Pancreas (tissue), 10 donors: ENCODE measurements at regions not wholly inside any gene's neighbourhood (a gene's known extent, or its start where the extent isn't known, plus 50 kb on each side); places are given as distances from the start of the nearest gene placed in this dataset.
"Not testable (repeated sequence)": the region's sequence is repeated elsewhere in the genome, so short reads cannot be mapped to it uniquely, and the experiment has no call there.

Experiments
- ATAC-seq, 4 donors: fragments of 200-7000 bp; cut with Tn5 transposase; one replicate each; pipeline versions ENCODE4 v1.8.0 to v1.9.1; 2020; ENCODE audit warnings: mild to moderate bottlenecking in 4 of 4, moderate library complexity in 4 of 4
- DNase-seq, 6 donors: peaks; one replicate each; pipeline ENCODE4 v3.0.0-alpha.2; 2020
- FAIRE-seq: peaks from 2 replicates; lab custom pipeline; 2012; peaks lifted over from hg19 to GRCh38; lab: Jason Lieb, UNC
- H3K27ac ChIP-seq, 4 donors: fragments of 200-600 bp; sonication (generic); 1 replicate in 3 of 4; 2 replicates in 1 of 4; pipeline versions ENCODE4 v1.5.0 to v1.8.0; 2020
- H3K27me3 ChIP-seq, 4 donors: fragments of 200-600 bp; one replicate each; pipeline ENCODE4 v1.8.0; 2021
- H3K36me3 ChIP-seq, 3 donors: fragments of 200-600 bp; sonication (generic) in 1 of 3; one replicate each; pipeline versions ENCODE4 v1.5.0 to v1.8.0; 2020 to 2021
- H3K4me1 ChIP-seq, 3 donors: fragments of 200-600 bp; one replicate each; pipeline ENCODE4 v1.8.0; 2021
- H3K4me3 ChIP-seq, 4 donors: fragments of 200-600 bp; sonication (generic) in 2 of 4; one replicate each; pipeline versions ENCODE4 v1.5.0 to v1.8.0; 2020 to 2021
- H3K9me3 ChIP-seq, 4 donors: fragments of 200-600 bp; one replicate each; pipeline ENCODE4 v1.8.0; 2021
- WGBS, 2 donors: extraction: QIAGEN DNeasy Blood & Tissue Kit; methylation state at CpG; one replicate each; pipeline ENCODE4 v1.1.7; 2013; 5-methylcytosine and 5-hydroxymethylcytosine counted together
- intact Hi-C, 3 donors: fragments of 100-400 bp; cut with DNase I; formaldehyde crosslinking; loops; one replicate each; pipeline versions ENCODE4 v1.11.1 to v1.14.2; 2022
- TF ChIP-seq, protein P1 (sequence below), 4 donors: fragments of 200-600 bp; sonication (generic) in 3 of 4; IDR thresholded peaks; one replicate each; pipeline versions ENCODE4 v1.5.0 to v1.8.0; 2021; ENCODE audit warnings: antibody characterized with exemption in 4 of 4
- donor health status: healthy with polysubstance abuse.
- donor health status: DM: no; HTN: no; CAD: no; lungs with moderate emphysema.
- donor health status: DM: no; HTN: no; CAD: no.
- donor health status: control.
- donor health status: control.
- donor health status: Bipolar disorder and iron deficiency.
- donor health status: DM: yes; HTN: yes; CAD: no.
- donor health status: DM: no; HTN: no; CAD: no.
- donor health status: DM: no; HTN: no; CAD: no.
- donor health status: DM: yes; HTN: yes; CAD: no.

GRCh38 chr18:21978546-21979170 lies 190.7 kb upstream of the GATA6 start:
- FAIRE-seq (no peak), ATAC-seq (peak; percentile 14 to 84 (median 62)), DNase-seq (no peak)
- 25 to 31% methylated on average over 13 of the region's 13 CpGs for WGBS, 2 donors
- no peaks in the 10 kb centered on the region for H3K9me3 ChIP-seq
- intact Hi-C loops: no loop called here
- no peaks in the 10 kb centered on the region for H3K27me3 ChIP-seq
- H3K27ac ChIP-seq: peak overlapping the region in 1 of 4 donors; percentile 37
- TF ChIP-seq, protein P1, sequence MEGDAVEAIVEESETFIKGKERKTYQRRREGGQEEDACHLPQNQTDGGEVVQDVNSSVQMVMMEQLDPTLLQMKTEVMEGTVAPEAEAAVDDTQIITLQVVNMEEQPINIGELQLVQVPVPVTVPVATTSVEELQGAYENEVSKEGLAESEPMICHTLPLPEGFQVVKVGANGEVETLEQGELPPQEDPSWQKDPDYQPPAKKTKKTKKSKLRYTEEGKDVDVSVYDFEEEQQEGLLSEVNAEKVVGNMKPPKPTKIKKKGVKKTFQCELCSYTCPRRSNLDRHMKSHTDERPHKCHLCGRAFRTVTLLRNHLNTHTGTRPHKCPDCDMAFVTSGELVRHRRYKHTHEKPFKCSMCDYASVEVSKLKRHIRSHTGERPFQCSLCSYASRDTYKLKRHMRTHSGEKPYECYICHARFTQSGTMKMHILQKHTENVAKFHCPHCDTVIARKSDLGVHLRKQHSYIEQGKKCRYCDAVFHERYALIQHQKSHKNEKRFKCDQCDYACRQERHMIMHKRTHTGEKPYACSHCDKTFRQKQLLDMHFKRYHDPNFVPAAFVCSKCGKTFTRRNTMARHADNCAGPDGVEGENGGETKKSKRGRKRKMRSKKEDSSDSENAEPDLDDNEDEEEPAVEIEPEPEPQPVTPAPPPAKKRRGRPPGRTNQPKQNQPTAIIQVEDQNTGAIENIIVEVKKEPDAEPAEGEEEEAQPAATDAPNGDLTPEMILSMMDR (IDR thresholded peaks at IDR 0.05): no peak
- H3K4me1 ChIP-seq: peaks cover 0 to 11% (median 5%) of the 10 kb centered on the region in 3 donors
- no peaks in the 10 kb centered on the region for H3K36me3 ChIP-seq
- no peak overlapping the region for H3K4me3 ChIP-seq

DNA sequence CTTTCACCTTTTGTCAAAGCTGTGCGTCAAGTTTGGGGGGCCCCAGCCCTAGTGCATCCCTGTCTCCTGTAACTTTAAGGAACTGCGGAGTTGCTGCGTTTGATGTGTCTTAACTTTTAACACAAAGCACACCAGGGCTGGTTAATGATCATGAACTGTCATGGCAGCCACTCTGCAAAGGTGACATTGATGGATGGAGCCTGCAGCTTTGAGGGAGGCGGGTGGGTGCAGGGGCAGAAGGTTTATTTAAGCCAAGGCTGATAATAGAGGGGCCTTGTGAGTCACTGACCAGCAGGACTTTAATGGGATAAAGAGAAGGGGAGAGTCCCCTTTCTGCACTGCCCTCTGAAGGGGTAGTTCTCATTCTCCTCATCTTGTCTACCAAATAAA lies 190.2 kb upstream of the GATA6 start:
- Histone ChIP-seq H3K9me3 (no peaks in the 10 kb centered on the region), H3K36me3 (no peaks in the 10 kb centered on the region), H3K4me3 (no peak overlapping the region), H3K27ac (no peak overlapping the region), H3K4me1 (peaks cover 0 to 11% (median 5%) of the 10 kb centered on the region in 3 donors), H3K27me3 (no peaks in the 10 kb centered on the region)
- DNase-seq (no peak), ATAC-seq (peak in 2 of 4 donors; percentile 9 to 26), FAIRE-seq (no peak)
- intact Hi-C loops: no loop called here
- WGBS, 2 donors: 54 to 61% methylated on average over 4 of the region's 4 CpGs
- TF ChIP-seq, protein P1 (IDR thresholded peaks at IDR 0.05): no peak

DNA sequence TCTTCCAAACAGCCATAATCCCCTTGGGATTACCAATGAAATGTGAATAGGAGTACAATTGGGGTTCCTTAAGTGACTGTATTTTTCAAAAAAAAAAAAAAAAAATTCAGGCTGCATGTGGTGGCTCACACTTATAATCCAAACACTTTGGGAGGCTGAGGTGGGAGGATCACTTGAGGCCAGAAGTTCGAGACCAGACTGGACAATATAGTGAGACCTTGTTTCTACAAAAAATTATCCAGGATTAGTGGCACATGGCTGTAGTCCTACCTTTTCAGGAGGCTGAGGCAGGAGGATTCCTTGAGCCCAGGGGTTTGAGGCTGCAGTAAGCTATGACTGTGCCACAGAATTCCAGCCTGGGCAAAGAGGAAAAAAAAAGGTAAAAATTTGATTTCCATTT lies 189.6 kb upstream of the GATA6 start:
- Histone ChIP-seq H3K27ac (no peak overlapping the region), H3K4me1 (peaks cover 0 to 11% (median 5%) of the 10 kb centered on the region in 3 donors), H3K4me3 (no peak overlapping the region), H3K36me3 (no peaks in the 10 kb centered on the region), H3K9me3 (no peaks in the 10 kb centered on the region), H3K27me3 (no peaks in the 10 kb centered on the region)
- TF ChIP-seq, protein P1 (IDR thresholded peaks at IDR 0.05): no peak
- 96 to 100% methylated on average over 1 of the region's 1 CpG for WGBS, 2 donors
- DNase-seq: no peak
- FAIRE-seq: no peak
- intact Hi-C loops: no loop called here
- ATAC-seq: no peak

- peaks cover 0 to 11% (median 5%) of the 10 kb centered on the region in 3 donors for H3K4me1 ChIP-seq
- no peak overlapping the region for H3K4me3 ChIP-seq
- no peak for FAIRE-seq
- H3K27ac ChIP-seq: no peak overlapping the region
- TF ChIP-seq, protein P1 (IDR thresholded peaks at IDR 0.05): no peak
- intact Hi-C loops: no loop called here
- WGBS, 2 donors: 55 to 57% methylated on average over 5 of the region's 5 CpGs
- H3K27me3 ChIP-seq: no peaks in the 10 kb centered on the region
- ATAC-seq: peak in 2 of 4 donors; percentile 24 to 42
- no peaks in the 10 kb centered on the region for H3K9me3 ChIP-seq
- H3K36me3 ChIP-seq: no peaks in the 10 kb centered on the region
- no peak for DNase-seq
Observed at GRCh38 chr18:21980744-21981143, 188.6 kb upstream of the GATA6 start.

GRCh38 chr18:21981489-21981888 lies 187.9 kb upstream of the GATA6 start:
- H3K27me3 ChIP-seq, H3K4me3 ChIP-seq, FAIRE-seq, H3K27ac ChIP-seq, intact Hi-C loops, H3K36me3 ChIP-seq, ATAC-seq, H3K9me3 ChIP-seq, DNase-seq: not testable (repeated sequence)
- H3K4me1 ChIP-seq: peaks cover 0 to 11% (median 5%) of the 10 kb centered on the region in 3 donors
- 93 to 94% methylated on average over 11 of the region's 11 CpGs for WGBS, 2 donors
